ENCODE measurements at regions not wholly inside any gene's neighbourhood (a gene's known extent, or its start where the extent isn't known, plus 50 kb on each side); places are given as distances from the start of the nearest gene placed in this dataset.
A peak's percentile ranks its signal among the peaks of the same experiment; 100 is the strongest.

GRCh38 chr19:32273483-32273882 lies 71.9 kb upstream of the ZNF507 start:
- no peak for DNase-seq

DNA sequence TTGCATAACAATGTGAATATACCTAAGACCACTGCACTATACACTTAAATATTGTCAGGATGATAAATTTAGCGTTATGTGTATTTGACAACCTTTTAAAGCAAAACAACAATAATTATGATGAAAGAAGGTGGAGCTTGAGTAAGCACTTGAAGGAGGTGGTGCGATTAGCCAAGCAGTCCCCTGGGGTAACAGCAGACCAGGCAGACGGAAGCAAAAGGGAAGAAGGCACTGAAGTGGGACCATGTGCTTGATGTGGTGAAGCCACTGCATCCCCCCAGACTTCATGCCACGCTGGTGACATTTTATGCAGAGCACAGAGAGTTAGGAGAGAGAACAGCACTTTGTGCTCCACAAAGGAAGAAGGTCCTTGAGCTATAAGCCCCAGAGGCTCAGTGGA lies 58.3 kb upstream of the ZNF507 start:
- Histone ChIP-seq H3K27me3 (no peaks in the 10 kb centered on the region), H3K4me3 (no peak overlapping the region), H3K9me3 (no peaks in the 10 kb centered on the region), H3K4me1 (no peaks in the 10 kb centered on the region), H3K36me3 (ENCODE audit: low read depth, missing control alignments) (no peaks in the 10 kb centered on the region), H3K27ac (no peak overlapping the region)
- WGBS, 2 donors: 52 to 59% methylated on average over 4 of the region's 4 CpGs
- intact Hi-C loops (cut with DNase I; ENCODE audit: low total_unique reads): no loop called here
- no peak for DNase-seq
- TF ChIP-seq CTCF (IDR thresholded peaks at IDR 0.05): no peak
- TF ChIP-seq POLR2A (IDR thresholded peaks at IDR 0.05): no peak

More at GRCh38 chr19:32273483-32273882, 71.9 kb upstream of the ZNF507 start:
- Histone ChIP-seq H3K4me3 (no peak overlapping the region), H3K36me3 (ENCODE audit: low read depth, missing control alignments) (no peaks in the 10 kb centered on the region), H3K4me1 (no peaks in the 10 kb centered on the region), H3K9me3 (no peaks in the 10 kb centered on the region), H3K27me3 (no peaks in the 10 kb centered on the region), H3K27ac (no peak overlapping the region)
- intact Hi-C loops (cut with DNase I; ENCODE audit: low total_unique reads): no loop called here
- TF ChIP-seq CTCF (IDR thresholded peaks at IDR 0.05) (no peak), POLR2A (IDR thresholded peaks at IDR 0.05) (no peak)

DNA sequence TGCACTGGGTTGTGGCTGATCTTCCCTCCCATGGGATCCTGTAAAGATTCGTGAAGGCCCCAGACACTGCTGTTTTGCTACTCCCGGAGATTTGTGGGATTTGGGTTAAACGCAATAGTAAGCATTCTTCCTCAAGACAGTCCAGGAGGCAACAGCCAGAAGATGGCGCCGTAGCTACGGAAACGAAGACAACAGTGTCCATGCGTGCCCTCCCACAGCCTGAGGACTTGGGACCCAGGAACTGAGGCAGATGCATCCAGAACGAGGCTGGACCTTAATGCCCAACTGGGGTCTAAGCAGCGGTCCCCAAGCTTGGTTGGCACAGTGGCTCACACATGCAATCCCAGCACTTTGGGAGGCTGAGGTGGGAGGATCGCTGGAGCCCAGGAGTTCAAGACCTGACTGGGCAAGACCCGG lies 57.6 kb upstream of the ZNF507 start:
- Histone ChIP-seq H3K4me3 (no peak overlapping the region), H3K9me3 (no peaks in the 10 kb centered on the region), H3K36me3 (ENCODE audit: low read depth, missing control alignments) (no peaks in the 10 kb centered on the region), H3K27me3 (no peaks in the 10 kb centered on the region), H3K4me1 (no peaks in the 10 kb centered on the region), H3K27ac (no peak overlapping the region)
- intact Hi-C loops (cut with DNase I; ENCODE audit: low total_unique reads): no loop called here
- peak; percentile 85 for DNase-seq
- WGBS, 2 donors: 36 to 74% methylated on average over 11 to 12 of the region's 12 CpGs
- TF ChIP-seq CTCF (IDR thresholded peaks at IDR 0.05) (peak in 2 of 3 experiments; percentile 21 to 25), POLR2A (IDR thresholded peaks at IDR 0.05) (no peak)

DNA sequence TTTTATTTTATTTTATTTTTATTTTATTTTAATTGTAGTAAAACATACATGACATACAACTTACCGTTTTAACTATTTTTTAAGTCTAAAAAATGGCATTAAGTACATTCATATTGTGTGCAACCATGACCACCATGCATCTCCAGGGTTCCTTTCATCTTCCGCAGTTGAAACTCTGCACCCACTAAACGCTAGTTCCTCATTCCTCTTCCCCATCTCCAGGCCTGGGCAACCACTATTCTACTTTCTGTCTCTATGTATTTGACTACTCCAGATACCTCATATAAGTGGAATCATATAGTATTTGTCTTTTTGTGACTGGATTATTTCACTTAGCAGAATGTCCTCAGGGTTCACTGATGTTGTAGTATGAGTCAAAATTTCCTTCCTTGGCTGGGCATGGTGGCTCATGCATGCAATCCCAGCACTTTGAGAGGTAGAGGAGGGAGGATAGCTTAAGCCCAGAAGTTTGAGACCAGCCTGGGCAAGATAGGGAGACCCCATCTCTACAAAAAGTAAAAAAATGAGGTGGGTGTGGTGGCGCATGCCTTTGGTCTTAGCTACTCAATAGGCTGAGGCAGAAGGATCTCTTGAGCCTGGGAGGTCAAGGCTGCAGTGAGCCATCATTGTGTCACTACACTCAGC lies 55.7 kb upstream of the ZNF507 start:
- Histone ChIP-seq H3K4me1 (no peaks in the 10 kb centered on the region), H3K4me3 (no peak overlapping the region), H3K9me3 (no peaks in the 10 kb centered on the region), H3K36me3 (ENCODE audit: low read depth, missing control alignments) (no peaks in the 10 kb centered on the region), H3K27me3 (no peaks in the 10 kb centered on the region), H3K27ac (no peak overlapping the region)
- TF ChIP-seq CTCF (IDR thresholded peaks at IDR 0.05) (no peak), POLR2A (IDR thresholded peaks at IDR 0.05) (no peak)
- WGBS, 2 donors: 88 to 91% methylated on average over 3 to 4 of the region's 4 CpGs
- no peak for DNase-seq
- intact Hi-C loops (cut with DNase I; ENCODE audit: low total_unique reads): no loop called here

DNA sequence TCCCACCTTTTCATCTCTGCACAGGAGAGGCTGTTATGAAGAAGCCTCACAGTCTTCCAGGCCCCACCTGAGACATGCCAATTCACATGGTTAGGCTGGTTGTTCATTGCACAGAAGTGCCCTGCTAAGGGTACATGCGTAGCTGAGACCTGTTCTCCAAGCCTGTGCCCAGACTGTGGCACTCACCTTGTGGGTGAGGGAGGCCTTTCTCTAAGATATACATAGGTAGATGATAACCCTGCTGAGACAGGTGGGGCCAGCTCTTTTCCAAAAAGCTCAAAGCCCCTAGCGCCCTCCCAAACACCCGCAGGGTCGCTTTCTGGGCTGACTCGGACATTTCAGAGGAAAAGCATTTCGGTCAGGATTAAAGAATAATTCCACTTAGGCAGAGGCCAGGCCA lies 53.5 kb upstream of the ZNF507 start:
- Histone ChIP-seq H3K4me3 (no peak overlapping the region), H3K9me3 (no peaks in the 10 kb centered on the region), H3K36me3 (ENCODE audit: low read depth, missing control alignments) (no peaks in the 10 kb centered on the region), H3K27me3 (no peaks in the 10 kb centered on the region), H3K27ac (no peak overlapping the region), H3K4me1 (no peaks in the 10 kb centered on the region)
- 94 to 100% methylated on average over 1 to 6 of the region's 6 CpGs for WGBS, 2 donors
- intact Hi-C loops (cut with DNase I; ENCODE audit: low total_unique reads): no loop called here
- TF ChIP-seq CTCF (IDR thresholded peaks at IDR 0.05): no peak
- no peak for TF ChIP-seq POLR2A (IDR thresholded peaks at IDR 0.05)
- DNase-seq: no peak
